CD4-positive, CD25-positive, alpha-beta regulatory T cell (primary cell): ENCODE measurements at regions not wholly inside any gene's neighbourhood (a gene's known extent, or its start where the extent isn't known, plus 50 kb on each side); places are given as distances from the start of the nearest gene placed in this dataset.

Source experiments
- ATAC-seq, 2 donors: fragments of 150-1000 bp; cut with Tn5 transposase; one replicate each; pipeline ENCODE4 v1.10.0; 2021; ENCODE audit warnings: low read depth in 2 of 2, moderate number of reproducible peaks in 2 of 2, moderate library complexity in 1 of 2
- DNase-seq, 3 donors: peaks; one replicate each; pipeline versions ENCODE4 v3.0.0 to v3.0.0-alpha.2; 2012 to 2022; ENCODE audit warnings: mixed read lengths in 1 of 3
- H3K27ac ChIP-seq: one replicate; pipeline ENCODE4 v1.7.0; 2013; ENCODE audit warnings: mild to moderate bottlenecking, low read length; ENCODE audit not compliant: insufficient read depth, poor library complexity, severe bottlenecking
- H3K27me3 ChIP-seq: one replicate; pipeline ENCODE4 v1.7.0; 2013; ENCODE audit warnings: low read length; ENCODE audit not compliant: control insufficient read depth, insufficient read depth
- H3K36me3 ChIP-seq: one replicate; pipeline ENCODE4 v1.7.0; 2013; ENCODE audit warnings: mild to moderate bottlenecking, low read length, moderate library complexity; ENCODE audit not compliant: control insufficient read depth, insufficient read depth
- H3K4me1 ChIP-seq: 2 replicates; pipeline ENCODE4 v1.7.0; 2013; ENCODE audit warnings: mild to moderate bottlenecking, low read length; ENCODE audit not compliant: insufficient read depth, control insufficient read depth, poor library complexity, severe bottlenecking
- H3K4me3 ChIP-seq: one replicate; pipeline ENCODE4 v1.7.0; 2013; ENCODE audit warnings: low read depth, mild to moderate bottlenecking, low read length, moderate library complexity
- H3K9me3 ChIP-seq, 2 experiments: 1 replicate in 1 of 2; 2 replicates in 1 of 2; pipeline ENCODE4 v1.7.0; 2013; ENCODE audit warnings: low read length in 2 of 2, mild to moderate bottlenecking in 1 of 2, moderate library complexity in 1 of 2; ENCODE audit not compliant: control insufficient read depth in 2 of 2
- H3K27ac Mint-ChIP-seq, 3 donors: one replicate each; pipeline ENCODE4 v1.8.0; 2020 to 2022; ENCODE audit warnings: mild to moderate bottlenecking in 3 of 3, mixed read lengths in 3 of 3, moderate library complexity in 2 of 3
- H3K27me3 Mint-ChIP-seq: one replicate; pipeline ENCODE4 v1.8.0; 2022; ENCODE audit warnings: mild to moderate bottlenecking, mixed read lengths
- H3K36me3 Mint-ChIP-seq: one replicate; pipeline ENCODE4 v1.8.0; 2020; ENCODE audit warnings: mixed read lengths
- H3K4me1 Mint-ChIP-seq, 4 donors: one replicate each; pipeline ENCODE4 v1.8.0; 2020 to 2022; ENCODE audit warnings: mixed read lengths in 4 of 4, mild to moderate bottlenecking in 1 of 4
- H3K4me3 Mint-ChIP-seq, 4 donors: one replicate each; pipeline ENCODE4 v1.8.0; 2020 to 2022; ENCODE audit warnings: mild to moderate bottlenecking in 4 of 4, mixed read lengths in 4 of 4, moderate library complexity in 3 of 4
- H3K9me3 Mint-ChIP-seq, 7 donors: one replicate each; pipeline ENCODE4 v1.8.0; 2020 to 2022; ENCODE audit warnings: mixed read lengths in 7 of 7, mild to moderate bottlenecking in 3 of 7, moderate library complexity in 2 of 7

DNA sequence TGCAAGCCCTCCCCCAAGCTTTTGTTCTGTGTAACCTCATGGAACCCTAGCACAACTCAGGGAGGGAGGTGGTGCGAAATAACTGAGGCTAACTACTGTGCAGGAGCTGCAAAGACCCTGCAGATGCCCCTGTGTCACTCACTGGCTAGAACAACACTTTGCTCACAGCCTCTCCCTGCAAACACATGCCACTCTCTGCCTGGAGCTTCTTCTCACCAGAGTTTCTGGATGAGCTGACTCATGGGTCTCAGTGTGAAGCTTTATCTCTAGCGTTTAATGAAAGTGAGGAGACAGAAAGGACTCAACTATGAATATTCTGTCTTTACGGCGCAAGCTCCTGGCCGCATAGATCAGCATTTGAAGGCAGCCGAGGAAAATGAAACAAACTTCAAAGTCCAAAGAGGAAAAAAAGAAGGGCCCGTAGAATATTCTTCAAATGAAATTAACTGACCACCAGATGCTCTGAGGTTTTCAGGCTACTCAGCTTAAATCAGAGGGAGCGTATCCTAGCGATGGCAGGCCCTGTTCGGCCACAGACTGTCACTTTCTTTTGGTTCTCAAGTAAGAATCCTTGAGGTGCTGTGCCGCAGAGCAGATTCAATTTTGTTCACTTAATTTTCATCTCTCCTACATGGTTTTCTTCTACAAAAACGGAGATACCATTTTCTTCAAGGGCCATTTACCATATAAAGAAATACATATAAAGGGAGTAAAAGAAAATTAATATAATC lies 77.7 kb upstream of the TAS2R1 start:
- Mint-ChIP-seq H3K4me1 (no peaks in the 10 kb centered on the region), H3K36me3 (no peaks in the 10 kb centered on the region), H3K27ac (no peak overlapping the region), H3K27me3 (no peaks in the 10 kb centered on the region), H3K9me3 (peaks cover 0 to 8% (median 2%) of the 10 kb centered on the region in 7 donors), H3K4me3 (no peak overlapping the region)
- H3K27me3 ChIP-seq, result no peaks in the 10 kb centered on the region
- no peaks in the 10 kb centered on the region for H3K36me3 ChIP-seq
- H3K27ac ChIP-seq, result no peak overlapping the region
- no peak for ATAC-seq
- H3K4me3 ChIP-seq, result no peak overlapping the region
- H3K9me3 ChIP-seq, result no peaks in the 10 kb centered on the region
- no peak for DNase-seq
- H3K4me1 ChIP-seq, result no peaks in the 10 kb centered on the region

DNA sequence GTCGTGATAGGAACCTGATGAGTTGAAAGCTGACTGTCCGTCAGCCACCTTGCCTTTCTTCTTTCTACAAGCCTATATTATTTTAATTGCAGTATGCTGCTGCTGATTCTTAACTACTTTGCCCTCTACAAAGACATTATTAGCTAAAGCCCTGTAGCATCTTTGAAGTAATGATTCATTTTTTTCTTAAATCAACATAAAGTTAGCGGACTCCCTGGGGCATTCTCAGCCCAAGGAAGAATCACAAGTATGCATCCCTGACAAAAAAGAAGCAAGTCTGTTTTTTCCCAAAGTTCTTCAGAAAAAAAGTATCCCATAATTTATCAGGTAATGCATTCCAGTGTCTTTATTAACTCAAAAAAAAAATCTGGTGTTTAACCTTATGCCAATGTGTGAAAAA lies 69.5 kb upstream of the TAS2R1 start:
- Histone ChIP-seq H3K9me3 (no peaks in the 10 kb centered on the region), H3K36me3 (no peaks in the 10 kb centered on the region), H3K27ac (no peak overlapping the region), H3K4me1 (no peaks in the 10 kb centered on the region), H3K27me3 (no peaks in the 10 kb centered on the region), H3K4me3 (no peak overlapping the region)
- Mint-ChIP-seq H3K4me1 (no peaks in the 10 kb centered on the region), H3K27me3 (no peaks in the 10 kb centered on the region), H3K36me3 (no peaks in the 10 kb centered on the region), H3K9me3 (peaks cover 0 to 8% (median 0%) of the 10 kb centered on the region in 7 donors), H3K4me3 (no peak overlapping the region), H3K27ac (no peak overlapping the region)
- ATAC-seq (no peak), DNase-seq (no peak)

GRCh38 chr5:9698841-9699240 lies 68.7 kb upstream of the TAS2R1 start:
- H3K27me3 ChIP-seq, result no peaks in the 10 kb centered on the region
- Mint-ChIP-seq H3K27ac (no peak overlapping the region), H3K4me1 (no peaks in the 10 kb centered on the region), H3K9me3 (peaks cover 0 to 8% (median 0%) of the 10 kb centered on the region in 7 donors), H3K4me3 (no peak overlapping the region), H3K36me3 (no peaks in the 10 kb centered on the region), H3K27me3 (no peaks in the 10 kb centered on the region)
- ATAC-seq, result no peak
- H3K4me3 ChIP-seq, result no peak overlapping the region
- no peak for DNase-seq
- H3K9me3 ChIP-seq, result no peaks in the 10 kb centered on the region
- no peaks in the 10 kb centered on the region for H3K4me1 ChIP-seq
- no peaks in the 10 kb centered on the region for H3K36me3 ChIP-seq
- no peak overlapping the region for H3K27ac ChIP-seq

DNA sequence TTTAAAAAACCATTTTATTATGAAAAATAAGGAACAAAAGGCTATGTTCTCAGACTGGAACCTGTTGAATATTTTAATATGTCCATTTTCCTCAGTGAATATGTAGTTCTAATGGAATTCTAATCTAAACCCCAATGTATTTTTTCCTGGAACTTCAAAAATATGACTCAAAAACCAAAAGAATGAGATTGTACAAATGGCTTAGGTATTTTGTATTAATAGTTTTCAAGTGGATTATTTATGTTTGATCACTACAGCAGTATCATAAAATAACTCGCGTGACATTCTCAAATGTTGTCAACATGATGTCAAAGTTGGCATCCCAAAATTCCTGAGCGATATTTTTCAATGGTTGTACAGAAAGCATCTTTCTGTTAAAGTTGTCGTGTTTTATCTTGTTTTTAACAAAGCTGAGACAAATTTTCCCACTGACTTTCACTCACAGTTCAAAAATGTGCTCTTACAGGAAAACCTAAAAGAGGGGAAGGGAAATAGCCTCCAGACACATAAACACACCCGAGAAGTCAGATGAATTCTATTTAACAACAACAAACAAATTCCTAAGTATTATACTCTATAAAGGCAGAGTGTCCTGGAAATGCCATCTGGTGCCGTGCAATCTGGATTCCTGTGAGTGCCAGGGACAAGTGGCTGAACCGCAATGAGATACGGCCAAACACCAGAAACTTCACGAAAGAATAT lies 68.1 kb upstream of the TAS2R1 start:
- Histone ChIP-seq H3K4me1 (no peaks in the 10 kb centered on the region), H3K27ac (no peak overlapping the region), H3K4me3 (no peak overlapping the region), H3K9me3 (no peaks in the 10 kb centered on the region), H3K27me3 (no peaks in the 10 kb centered on the region), H3K36me3 (no peaks in the 10 kb centered on the region)
- H3K4me1 Mint-ChIP-seq, result no peaks in the 10 kb centered on the region
- no peaks in the 10 kb centered on the region for H3K27me3 Mint-ChIP-seq
- ATAC-seq (no peak), DNase-seq (no peak)
- H3K27ac Mint-ChIP-seq, result no peak overlapping the region
- no peaks in the 10 kb centered on the region for H3K36me3 Mint-ChIP-seq
- H3K9me3 Mint-ChIP-seq, result peaks cover 0 to 8% (median 0%) of the 10 kb centered on the region in 7 donors
- H3K4me3 Mint-ChIP-seq, result no peak overlapping the region

- H3K4me3 Mint-ChIP-seq, result no peak overlapping the region
- no peaks in the 10 kb centered on the region for H3K27me3 ChIP-seq
- no peaks in the 10 kb centered on the region for H3K4me1 Mint-ChIP-seq
- no peaks in the 10 kb centered on the region for H3K9me3 ChIP-seq
- H3K36me3 Mint-ChIP-seq, result no peaks in the 10 kb centered on the region
- peaks cover 0 to 5% (median 0%) of the 10 kb centered on the region in 7 donors for H3K9me3 Mint-ChIP-seq
- H3K4me3 ChIP-seq, result no peak overlapping the region
- H3K27me3 Mint-ChIP-seq, result no peaks in the 10 kb centered on the region
- no peaks in the 10 kb centered on the region for H3K4me1 ChIP-seq
- no peaks in the 10 kb centered on the region for H3K36me3 ChIP-seq
- DNase-seq (no peak), ATAC-seq (no peak)
- no peak overlapping the region for H3K27ac ChIP-seq
- no peak overlapping the region for H3K27ac Mint-ChIP-seq
Measured at GRCh38 chr5:9692576-9692975, 62.4 kb upstream of the TAS2R1 start.

DNA sequence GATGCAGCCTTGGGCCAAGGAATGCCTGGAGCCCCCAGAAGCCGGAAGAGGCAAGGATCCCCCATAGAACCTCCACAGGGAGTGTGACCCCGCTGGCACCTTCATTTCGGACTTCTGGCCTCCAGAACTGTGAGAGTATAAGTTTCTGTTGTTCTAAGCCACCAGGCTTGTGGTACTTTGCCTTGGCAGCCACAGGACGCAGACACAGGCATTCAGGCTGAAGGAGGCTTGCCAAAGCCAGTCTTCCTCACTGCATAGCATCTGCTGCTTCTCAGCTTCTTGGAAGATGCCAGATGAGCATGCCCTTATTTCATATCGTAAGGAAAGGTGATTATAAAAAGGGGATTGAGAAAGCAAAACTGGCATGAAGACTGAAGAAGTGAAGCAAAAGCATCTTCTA lies 61.1 kb upstream of the TAS2R1 start:
- Mint-ChIP-seq H3K27ac (no peak overlapping the region), H3K4me1 (peaks cover 0 to 4% (median 0%) of the 10 kb centered on the region in 4 donors), H3K4me3 (no peak overlapping the region), H3K9me3 (peaks cover 0 to 6% (median 2%) of the 10 kb centered on the region in 7 donors), H3K36me3 (no peaks in the 10 kb centered on the region), H3K27me3 (no peaks in the 10 kb centered on the region)
- Histone ChIP-seq H3K36me3 (no peaks in the 10 kb centered on the region), H3K27me3 (no peaks in the 10 kb centered on the region), H3K4me1 (no peaks in the 10 kb centered on the region), H3K4me3 (no peak overlapping the region), H3K9me3 (no peaks in the 10 kb centered on the region), H3K27ac (no peak overlapping the region)
- ATAC-seq (no peak), DNase-seq (no peak)

GRCh38 chr5:9690751-9691150 lies 60.6 kb upstream of the TAS2R1 start:
- Mint-ChIP-seq H3K36me3 (no peaks in the 10 kb centered on the region), H3K27me3 (no peaks in the 10 kb centered on the region), H3K9me3 (peaks cover 0 to 7% (median 2%) of the 10 kb centered on the region in 7 donors), H3K4me1 (peaks cover 0 to 6% (median 0%) of the 10 kb centered on the region in 4 donors), H3K27ac (no peak overlapping the region), H3K4me3 (no peak overlapping the region)
- Histone ChIP-seq H3K27ac (no peak overlapping the region), H3K4me3 (no peak overlapping the region), H3K36me3 (no peaks in the 10 kb centered on the region), H3K9me3 (no peaks in the 10 kb centered on the region), H3K27me3 (no peaks in the 10 kb centered on the region), H3K4me1 (no peaks in the 10 kb centered on the region)
- DNase-seq (no peak), ATAC-seq (no peak)

DNA sequence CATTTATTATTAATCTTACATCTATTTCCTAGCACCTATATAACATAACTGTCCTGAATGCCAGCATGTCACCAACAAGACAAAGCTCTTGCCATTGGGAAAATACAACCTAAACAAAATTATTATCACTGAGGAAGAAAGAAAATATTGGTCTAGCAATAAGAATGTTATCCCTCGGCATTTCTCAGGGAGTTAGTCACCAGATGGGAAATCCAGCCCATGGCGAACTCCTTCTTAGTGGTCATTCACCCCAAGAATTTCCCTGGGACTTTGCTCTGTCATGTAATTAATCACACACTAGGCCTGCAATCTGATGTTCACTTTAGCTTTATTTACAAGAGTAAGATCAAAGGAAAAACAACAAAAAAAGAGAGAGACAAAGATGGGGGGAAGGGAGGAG lies 56.1 kb upstream of the TAS2R1 start:
- H3K27ac ChIP-seq, result no peak overlapping the region
- H3K4me3 ChIP-seq, result no peak overlapping the region
- H3K4me3 Mint-ChIP-seq, result no peak overlapping the region
- H3K9me3 Mint-ChIP-seq, result peaks cover 0 to 7% (median 2%) of the 10 kb centered on the region in 7 donors
- H3K27me3 ChIP-seq, result no peaks in the 10 kb centered on the region
- ATAC-seq (no peak), DNase-seq (no peak)
- no peaks in the 10 kb centered on the region for H3K4me1 ChIP-seq
- H3K4me1 Mint-ChIP-seq, result peaks cover 0 to 6% (median 0%) of the 10 kb centered on the region in 4 donors
- no peaks in the 10 kb centered on the region for H3K36me3 ChIP-seq
- H3K27ac Mint-ChIP-seq, result no peak overlapping the region
- H3K9me3 ChIP-seq, result no peaks in the 10 kb centered on the region
- no peaks in the 10 kb centered on the region for H3K27me3 Mint-ChIP-seq
- H3K36me3 Mint-ChIP-seq, result no peaks in the 10 kb centered on the region
